HG02973 (cell line): ENCODE measurements at regions not wholly inside any gene's neighbourhood (a gene's known extent, or its start where the extent isn't known, plus 50 kb on each side); places are given as distances from the start of the nearest gene placed in this dataset.

Experiments used
- ATAC-seq: cut with Tn5 transposase; IDR thresholded peaks from one replicate; pipeline ENCODE4 v1.9.1; 2021; ENCODE audit warnings: moderate library complexity; ENCODE audit not compliant: unreplicated experiment

DNA sequence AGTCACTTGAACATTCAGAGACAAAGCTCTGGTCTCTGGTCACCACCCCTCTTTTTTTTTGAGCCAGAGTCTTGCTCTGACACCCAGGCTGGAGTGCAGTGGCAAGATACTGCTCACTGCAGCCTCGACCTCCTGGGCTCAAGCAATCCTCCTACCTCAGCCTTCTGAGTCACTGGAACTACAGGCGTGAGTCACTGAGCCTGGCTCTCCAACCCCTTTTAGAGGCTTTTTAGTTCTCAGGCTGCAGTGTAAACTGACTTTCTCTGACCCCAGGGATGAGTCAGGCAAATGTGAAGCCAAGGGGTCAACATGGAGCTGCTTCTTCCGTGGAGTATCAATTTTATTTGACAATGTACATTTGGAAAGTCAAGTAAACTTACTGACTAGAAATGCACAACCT lies 229.2 kb downstream of the PTTG2 start:
- no peak for ATAC-seq

DNA sequence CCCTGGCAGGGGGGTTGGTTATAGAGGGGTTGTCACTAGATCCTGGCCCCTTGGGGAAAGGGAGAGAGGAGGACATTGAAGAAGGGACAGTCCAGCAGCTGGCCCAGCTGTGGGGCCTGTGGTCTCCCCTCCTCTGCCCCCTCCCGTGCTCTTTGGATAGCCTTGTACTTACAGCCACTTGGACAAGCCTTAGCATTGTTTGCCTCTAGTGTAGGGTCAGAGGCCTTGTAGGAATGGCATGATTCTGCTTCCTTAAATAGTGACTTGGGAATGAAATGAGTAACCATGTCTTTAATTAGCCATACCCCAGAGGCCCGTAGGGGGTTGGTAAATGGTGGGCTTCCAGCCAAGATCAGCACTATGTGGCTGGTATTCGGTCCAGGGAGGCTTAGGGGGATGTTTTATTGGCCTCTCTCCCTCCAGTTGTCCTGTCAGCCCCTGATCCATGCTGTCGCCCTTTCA lies 230.6 kb downstream of the PTTG2 start:
- no peak for ATAC-seq

DNA sequence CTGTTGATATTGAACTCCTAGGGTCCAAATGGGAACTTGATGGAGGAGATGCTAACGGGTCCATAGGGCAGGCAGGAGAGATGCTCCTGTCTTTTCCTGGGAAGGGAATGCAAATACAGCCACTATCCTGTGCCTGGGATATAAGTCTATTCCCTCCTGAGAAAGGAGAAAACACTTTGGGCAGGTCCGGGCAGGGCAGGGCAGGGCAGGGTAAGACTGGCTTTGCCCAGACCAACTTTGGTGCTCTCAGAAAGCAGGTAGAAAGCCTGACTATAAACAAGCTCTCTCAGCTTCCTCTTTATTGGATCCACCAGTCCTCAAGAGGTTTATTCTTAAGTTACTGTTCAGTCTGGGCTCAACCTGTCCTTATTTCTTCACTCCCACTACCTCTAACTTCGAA lies 232.3 kb downstream of the PTTG2 start:
- no peak for ATAC-seq

DNA sequence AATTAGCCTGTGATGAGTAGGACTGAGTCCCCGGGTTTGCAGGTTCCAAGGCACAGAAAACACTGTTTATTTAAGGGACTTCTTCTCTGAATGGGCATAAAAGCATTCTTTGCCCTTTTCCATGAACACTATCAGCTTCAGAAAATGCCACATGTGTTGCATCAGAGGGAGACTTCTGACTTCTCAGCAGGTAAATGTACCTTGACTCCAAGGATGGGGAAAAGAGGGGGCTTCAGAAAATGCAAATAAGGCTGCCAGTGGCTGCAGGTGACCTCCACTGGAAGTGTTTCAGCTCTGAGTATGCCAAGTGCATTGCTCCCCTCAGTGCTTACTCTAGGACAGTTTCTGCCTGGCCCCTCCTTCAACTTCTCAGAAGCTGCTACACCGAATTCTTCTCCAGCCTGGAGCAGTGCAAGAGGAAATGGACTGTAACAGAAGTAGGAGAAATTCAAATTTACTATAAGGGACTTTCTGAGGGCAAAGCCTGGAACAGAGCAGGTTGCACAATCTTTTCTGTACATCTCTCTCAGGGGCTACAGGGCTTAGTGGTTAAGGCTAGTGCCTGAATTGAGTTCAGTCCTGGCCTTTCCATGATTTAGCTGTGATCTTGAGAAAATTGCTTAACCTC lies 233.2 kb downstream of the PTTG2 start:
- no peak for ATAC-seq

GRCh38 chr4:38194047-38194602 lies 233.9 kb downstream of the PTTG2 start:
- ATAC-seq: no peak

DNA sequence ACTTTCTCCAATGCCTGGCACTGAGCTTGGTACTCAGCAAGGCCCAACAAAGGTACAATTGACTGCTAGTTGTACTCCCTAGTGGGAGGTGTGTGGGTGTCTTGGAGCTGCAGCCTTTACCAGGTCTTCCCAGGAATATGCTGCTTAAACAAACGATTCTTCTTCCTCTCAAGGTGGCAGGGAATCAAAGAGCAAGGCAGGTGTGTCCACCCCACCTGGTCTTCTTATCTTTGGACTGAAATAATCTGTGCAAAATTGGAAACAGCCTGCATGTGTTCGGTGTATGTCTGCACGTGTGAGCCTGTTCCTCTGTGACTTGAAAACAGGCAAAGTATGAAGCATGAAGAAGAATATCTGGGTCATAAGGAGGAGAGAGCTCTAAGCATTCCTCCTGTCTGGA lies 235.3 kb downstream of the PTTG2 start:
- ATAC-seq: no peak

GRCh38 chr4:38195911-38196310 lies 235.7 kb downstream of the PTTG2 start:
- ATAC-seq: no peak

DNA sequence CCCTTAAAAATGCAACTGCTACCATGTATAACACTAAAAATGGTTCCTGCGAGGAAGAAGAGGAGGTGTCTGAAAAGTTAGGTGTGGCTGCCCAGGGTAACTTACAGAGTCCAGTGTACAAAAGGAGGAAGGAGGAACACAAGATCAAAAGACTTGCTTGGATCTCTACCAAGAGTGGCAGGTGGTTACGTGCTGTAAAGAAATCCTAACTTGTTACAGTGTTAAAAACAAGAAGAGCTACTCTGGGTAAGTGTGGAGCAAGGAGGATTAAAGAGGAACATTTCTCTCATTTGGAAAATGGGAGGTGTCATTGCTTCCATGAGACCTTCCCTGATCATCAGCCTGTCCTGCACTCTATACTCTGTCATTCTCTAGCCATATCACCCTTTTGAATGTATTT lies 242.0 kb downstream of the PTTG2 start:
- ATAC-seq: no peak

- no peak for ATAC-seq
Observed at GRCh38 chr4:38203609-38204008, 243.4 kb downstream of the PTTG2 start.

GRCh38 chr4:38204339-38205035 lies 244.3 kb downstream of the PTTG2 start:
- no peak for ATAC-seq

DNA sequence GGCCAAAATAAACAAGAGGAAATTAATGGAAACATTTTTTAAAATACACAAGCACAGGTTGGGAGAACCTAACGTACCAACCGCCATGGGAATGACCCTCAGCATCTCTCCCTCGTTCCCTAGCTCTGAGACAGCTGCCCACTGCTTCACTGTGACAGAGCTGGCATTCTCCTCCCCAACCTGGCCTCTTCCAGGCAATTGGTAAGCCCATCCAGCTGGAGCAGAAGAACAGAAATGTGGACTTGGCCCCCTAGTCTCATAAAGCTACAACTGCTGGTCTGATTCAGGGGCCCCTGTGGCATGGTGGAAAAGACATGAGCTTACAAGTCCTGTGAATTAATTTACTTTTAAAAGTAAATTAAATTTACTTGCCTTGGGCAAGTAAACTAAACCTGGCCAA lies 245.1 kb downstream of the PTTG2 start:
- no peak for ATAC-seq

GRCh38 chr4:38207110-38207457 lies 246.9 kb downstream of the PTTG2 start:
- ATAC-seq: no peak

GRCh38 chr4:38209654-38210053 lies 249.5 kb downstream of the PTTG2 start:
- no peak for ATAC-seq

- no peak for ATAC-seq
Observed at GRCh38 chr4:38210396-38211114, 250.4 kb downstream of the PTTG2 start.

DNA sequence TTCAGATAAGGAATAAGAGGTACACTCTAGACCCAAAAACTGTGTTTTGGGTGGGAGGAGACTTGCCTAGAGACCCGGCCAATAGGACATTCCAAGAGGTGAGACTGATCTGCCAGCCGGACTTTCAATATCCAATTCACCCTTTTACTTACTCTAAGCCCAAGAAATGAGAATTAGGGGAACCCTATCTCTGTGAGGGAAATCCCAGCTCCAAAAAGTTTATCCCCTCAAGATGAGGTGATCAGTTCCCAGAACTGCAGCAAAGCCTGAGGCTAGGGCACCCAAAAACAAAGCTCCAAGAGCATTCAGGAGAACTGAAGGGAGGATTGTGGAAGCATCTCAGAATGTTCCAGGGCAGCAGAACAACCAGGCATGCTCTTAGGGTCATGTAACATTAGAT lies 251.7 kb downstream of the PTTG2 start:
- no peak for ATAC-seq

DNA sequence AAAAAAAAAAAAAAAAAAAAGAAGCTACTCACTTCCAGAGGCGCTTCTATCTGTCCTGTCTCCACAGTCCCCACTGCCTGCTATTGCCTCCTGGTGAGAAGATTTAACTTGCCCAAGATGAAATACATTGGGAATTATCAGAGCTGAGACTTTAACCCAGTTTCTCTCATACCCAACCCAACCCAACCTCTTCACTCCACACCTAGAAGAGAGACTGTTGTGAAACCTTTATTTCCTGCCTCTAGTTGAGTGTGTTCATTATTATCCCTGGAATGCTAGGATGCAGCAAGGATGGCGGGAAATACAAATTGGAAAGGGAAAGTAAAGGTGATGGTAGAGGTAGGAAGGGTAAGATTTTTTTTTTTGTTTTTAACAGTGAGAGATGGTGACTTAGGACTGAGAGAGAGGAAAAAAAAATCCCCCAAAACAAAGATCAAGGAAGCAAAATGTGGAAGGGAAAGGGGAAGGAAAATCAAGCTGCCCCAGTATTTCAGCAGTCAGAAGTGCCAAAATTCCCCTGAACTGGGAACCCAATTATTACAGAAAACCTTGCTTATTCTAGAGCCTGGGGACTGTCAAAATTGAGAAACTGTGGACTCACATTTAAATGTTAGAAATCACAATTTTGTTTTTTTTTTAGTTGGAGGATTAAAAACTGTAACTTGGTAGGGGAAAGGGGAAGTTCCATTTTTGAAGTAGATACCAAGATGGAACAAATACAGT lies 253.0 kb downstream of the PTTG2 start:
- no peak for ATAC-seq

DNA sequence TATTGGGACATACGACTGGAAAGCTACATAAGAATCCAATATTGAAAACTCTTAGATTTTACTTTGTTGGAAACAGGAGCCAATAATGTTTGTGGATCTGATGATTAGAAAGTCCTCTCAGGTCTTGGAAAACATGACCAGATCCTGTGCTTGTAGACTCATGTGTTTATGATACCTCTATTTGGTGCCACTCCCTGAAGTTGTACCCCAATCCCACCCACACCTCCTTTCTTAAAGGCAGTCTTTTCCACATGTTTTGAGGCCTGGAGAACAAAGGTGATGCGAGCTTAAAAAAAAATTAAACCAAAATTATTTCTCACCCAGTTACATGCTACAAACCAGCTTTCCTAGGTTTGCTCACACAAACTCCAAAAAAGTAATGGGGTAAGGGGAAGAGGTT lies 262.7 kb downstream of the PTTG2 start:
- no peak for ATAC-seq

GRCh38 chr4:38223306-38223705 lies 263.1 kb downstream of the PTTG2 start:
- no peak for ATAC-seq

DNA sequence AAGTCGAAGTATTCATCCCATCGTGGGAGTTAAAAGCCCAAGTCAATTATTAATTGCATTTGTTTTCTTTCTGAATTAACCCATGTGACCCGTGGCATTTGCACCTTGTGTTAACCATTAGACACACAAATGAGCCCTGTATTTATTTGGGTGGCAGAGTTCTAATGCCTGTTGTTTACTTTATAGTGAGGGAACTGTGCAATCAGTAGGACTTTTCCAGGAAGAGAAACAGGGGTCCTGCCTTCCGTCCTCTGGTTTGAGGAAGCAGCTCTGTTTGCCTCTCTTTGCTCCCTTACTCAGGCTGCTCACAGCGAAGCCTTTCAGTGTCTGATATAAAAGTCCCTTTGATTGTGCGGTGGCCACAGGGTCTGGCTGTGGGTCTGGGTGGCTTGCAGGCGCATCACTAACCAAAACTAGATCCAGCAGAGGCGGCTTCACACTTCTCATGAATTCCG lies 263.6 kb downstream of the PTTG2 start:
- no peak for ATAC-seq

- ATAC-seq: no peak
Observed at GRCh38 chr4:38224850-38225249, 264.7 kb downstream of the PTTG2 start.

- ATAC-seq: no peak
Observed at GRCh38 chr4:38226170-38226569, 266.0 kb downstream of the PTTG2 start.
